GM12878 (cell line): ENCODE measurements at regions not wholly inside any gene's neighbourhood (a gene's known extent, or its start where the extent isn't known, plus 50 kb on each side); places are given as distances from the start of the nearest gene placed in this dataset.

Experiments used
- BCL11A ChIP-seq: IDR thresholded peaks from 2 replicates; pipeline ENCODE4 v1.6.1; 2011; ENCODE audit warnings: low read depth, low read length
- CHD4 ChIP-seq: fragments of 200-600 bp; sonication (generic); IDR thresholded peaks from 2 replicates; pipeline ENCODE4 v1.6.1; 2016; ENCODE audit warnings: mild to moderate bottlenecking
- ETV6 ChIP-seq, 2 experiments: fragments of 450-650 bp in 1 of 2; IDR thresholded peaks in 1 of 2; conservative IDR thresholded peaks in 1 of 2; 2 replicates each; pipeline ENCODE4 v1.6.1; 2014; ENCODE audit warnings: antibody characterized with exemption in 1 of 2, borderline replicate concordance in 1 of 2, low read depth in 1 of 2, mild to moderate bottlenecking in 1 of 2, moderate library complexity in 1 of 2
- MEF2B ChIP-seq: fragments of 450-650 bp; IDR thresholded peaks from 2 replicates; pipeline ENCODE4 v1.6.1; 2018; ENCODE audit warnings: mild to moderate bottlenecking, moderate library complexity; ENCODE audit not compliant: partially characterized antibody, poor library complexity, severe bottlenecking
- NFYB ChIP-seq: IDR thresholded peaks from 2 replicates; pipeline ENCODE4 v1.6.1; 2011; ENCODE audit warnings: low read depth, mild to moderate bottlenecking, low read length, improper control_type of control experiment, moderate library complexity; ENCODE audit not compliant: insufficient read depth
- RBBP5 ChIP-seq: fragments of 200-600 bp; sonication (generic); conservative IDR thresholded peaks from 2 replicates; pipeline ENCODE4 v1.6.1; 2016
- SP1 ChIP-seq: IDR thresholded peaks from one replicate; pipeline ENCODE4 v1.6.1; 2011; ENCODE audit warnings: low read depth, low read length
- TF ChIP-seq, protein P1 (sequence below), 3 experiments: IDR thresholded peaks in 2 of 3; conservative IDR thresholded peaks in 1 of 3; 2 replicates each; pipeline ENCODE4 v1.5.1; 2011; ENCODE audit warnings: low read depth in 3 of 3, low read length in 3 of 3, mild to moderate bottlenecking in 3 of 3, control low read depth in 2 of 3, moderate library complexity in 2 of 3, inconsistent platforms in 1 of 3, mixed read lengths in 1 of 3; ENCODE audit not compliant: control insufficient read depth in 2 of 3, insufficient read depth in 1 of 3; ENCODE audit errors: extremely low read depth in 1 of 3
- TF ChIP-seq, protein P2 (sequence below): fragments of 450-650 bp; IDR thresholded peaks from 2 replicates; pipeline ENCODE4 v1.6.1; 2017; ENCODE audit warnings: antibody characterized with exemption, mild to moderate bottlenecking, moderate library complexity

DNA sequence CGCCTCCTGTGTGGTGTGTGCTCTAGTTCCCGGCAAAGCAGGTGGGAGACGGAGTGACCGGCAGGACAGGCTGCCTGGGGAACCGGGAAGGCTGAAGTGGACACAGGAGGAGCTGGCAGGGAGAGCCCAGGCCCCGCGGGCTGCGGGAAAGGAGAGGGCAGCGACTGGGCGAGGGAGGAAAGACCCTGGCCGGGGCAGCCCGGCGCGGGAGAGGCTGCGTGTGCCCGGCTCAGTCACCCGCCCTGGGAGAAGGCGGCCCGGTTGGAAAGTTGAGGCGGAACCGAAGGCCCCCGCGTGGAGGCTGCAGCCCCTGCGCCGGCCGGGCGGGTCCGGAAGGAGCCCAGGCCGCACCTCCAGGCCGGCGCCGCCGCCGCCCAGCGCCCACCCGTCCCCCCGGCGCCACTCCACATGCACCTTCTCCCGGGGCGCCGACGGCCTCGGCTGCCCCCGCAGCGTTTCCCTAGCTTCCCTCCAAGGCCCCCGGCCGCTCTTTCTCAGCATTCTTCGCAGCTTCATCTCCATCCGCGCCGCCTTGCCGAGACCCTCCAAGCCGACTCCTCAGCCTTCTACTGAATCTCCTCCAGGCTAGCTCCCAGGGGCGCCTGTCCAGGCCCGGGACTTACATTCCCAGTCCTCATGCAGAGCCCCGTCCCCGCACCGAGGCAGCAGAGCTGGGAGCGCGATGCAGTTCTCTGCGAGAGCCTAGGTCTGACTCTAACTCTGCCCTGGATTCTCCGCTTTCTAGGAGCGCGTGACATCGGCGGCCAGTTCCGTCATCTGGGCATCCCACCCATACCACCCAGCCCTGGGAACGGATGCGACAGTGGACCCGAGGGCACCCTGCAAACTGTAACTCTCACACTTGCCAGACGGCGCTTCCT, 152.0 kb downstream of the ERCC6L2 start:
- TF ChIP-seq NFYB (no peak), RBBP5 (no peak), MEF2B (no peak), BCL11A (no peak), SP1 (no peak), CHD4 (no peak), ETV6 (conservative IDR thresholded peaks at IDR 0.05 in 1 of 2, IDR thresholded peaks at IDR 0.05 in 1 of 2; ENCODE audit: borderline replicate concordance in 1 of 2, low read depth in 1 of 2) (no peak)
- TF ChIP-seq, protein P1, sequence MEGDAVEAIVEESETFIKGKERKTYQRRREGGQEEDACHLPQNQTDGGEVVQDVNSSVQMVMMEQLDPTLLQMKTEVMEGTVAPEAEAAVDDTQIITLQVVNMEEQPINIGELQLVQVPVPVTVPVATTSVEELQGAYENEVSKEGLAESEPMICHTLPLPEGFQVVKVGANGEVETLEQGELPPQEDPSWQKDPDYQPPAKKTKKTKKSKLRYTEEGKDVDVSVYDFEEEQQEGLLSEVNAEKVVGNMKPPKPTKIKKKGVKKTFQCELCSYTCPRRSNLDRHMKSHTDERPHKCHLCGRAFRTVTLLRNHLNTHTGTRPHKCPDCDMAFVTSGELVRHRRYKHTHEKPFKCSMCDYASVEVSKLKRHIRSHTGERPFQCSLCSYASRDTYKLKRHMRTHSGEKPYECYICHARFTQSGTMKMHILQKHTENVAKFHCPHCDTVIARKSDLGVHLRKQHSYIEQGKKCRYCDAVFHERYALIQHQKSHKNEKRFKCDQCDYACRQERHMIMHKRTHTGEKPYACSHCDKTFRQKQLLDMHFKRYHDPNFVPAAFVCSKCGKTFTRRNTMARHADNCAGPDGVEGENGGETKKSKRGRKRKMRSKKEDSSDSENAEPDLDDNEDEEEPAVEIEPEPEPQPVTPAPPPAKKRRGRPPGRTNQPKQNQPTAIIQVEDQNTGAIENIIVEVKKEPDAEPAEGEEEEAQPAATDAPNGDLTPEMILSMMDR (IDR thresholded peaks at IDR 0.05 in 2 of 3, conservative IDR thresholded peaks at IDR 0.05 in 1 of 3; ENCODE audit: control insufficient read depth in 2 of 3, extremely low read depth in 1 of 3, insufficient read depth in 1 of 3, low read depth in 3 of 3, low read length in 3 of 3): no peak
- TF ChIP-seq, protein P2, sequence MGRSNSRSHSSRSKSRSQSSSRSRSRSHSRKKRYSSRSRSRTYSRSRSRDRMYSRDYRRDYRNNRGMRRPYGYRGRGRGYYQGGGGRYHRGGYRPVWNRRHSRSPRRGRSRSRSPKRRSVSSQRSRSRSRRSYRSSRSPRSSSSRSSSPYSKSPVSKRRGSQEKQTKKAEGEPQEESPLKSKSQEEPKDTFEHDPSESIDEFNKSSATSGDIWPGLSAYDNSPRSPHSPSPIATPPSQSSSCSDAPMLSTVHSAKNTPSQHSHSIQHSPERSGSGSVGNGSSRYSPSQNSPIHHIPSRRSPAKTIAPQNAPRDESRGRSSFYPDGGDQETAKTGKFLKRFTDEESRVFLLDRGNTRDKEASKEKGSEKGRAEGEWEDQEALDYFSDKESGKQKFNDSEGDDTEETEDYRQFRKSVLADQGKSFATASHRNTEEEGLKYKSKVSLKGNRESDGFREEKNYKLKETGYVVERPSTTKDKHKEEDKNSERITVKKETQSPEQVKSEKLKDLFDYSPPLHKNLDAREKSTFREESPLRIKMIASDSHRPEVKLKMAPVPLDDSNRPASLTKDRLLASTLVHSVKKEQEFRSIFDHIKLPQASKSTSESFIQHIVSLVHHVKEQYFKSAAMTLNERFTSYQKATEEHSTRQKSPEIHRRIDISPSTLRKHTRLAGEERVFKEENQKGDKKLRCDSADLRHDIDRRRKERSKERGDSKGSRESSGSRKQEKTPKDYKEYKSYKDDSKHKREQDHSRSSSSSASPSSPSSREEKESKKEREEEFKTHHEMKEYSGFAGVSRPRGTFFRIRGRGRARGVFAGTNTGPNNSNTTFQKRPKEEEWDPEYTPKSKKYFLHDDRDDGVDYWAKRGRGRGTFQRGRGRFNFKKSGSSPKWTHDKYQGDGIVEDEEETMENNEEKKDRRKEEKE: no peak
